ENCODE measurements at regions not wholly inside any gene's neighbourhood (a gene's known extent, or its start where the extent isn't known, plus 50 kb on each side); places are given as distances from the start of the nearest gene placed in this dataset.

DNA sequence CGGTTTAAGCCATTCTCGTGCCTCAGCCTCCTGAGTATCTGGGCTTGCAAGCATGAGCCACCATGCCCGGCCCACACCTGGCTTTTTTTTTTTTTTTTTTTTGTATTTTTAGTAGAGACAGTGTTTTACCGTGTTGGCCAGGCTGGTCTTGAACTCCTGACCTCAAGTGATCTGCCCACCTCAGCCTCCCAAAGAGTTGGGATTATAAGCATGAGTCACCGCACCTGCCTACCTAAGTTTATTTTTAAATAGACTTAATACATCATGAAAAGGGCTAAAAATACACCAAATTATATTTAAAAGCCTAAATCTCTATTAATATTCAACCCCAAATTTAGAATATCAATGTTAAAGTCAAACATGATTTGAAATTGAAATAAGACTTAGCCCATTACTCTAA is 250.8 kb upstream of the MC4R start:
- TF ChIP-seq, protein P1, sequence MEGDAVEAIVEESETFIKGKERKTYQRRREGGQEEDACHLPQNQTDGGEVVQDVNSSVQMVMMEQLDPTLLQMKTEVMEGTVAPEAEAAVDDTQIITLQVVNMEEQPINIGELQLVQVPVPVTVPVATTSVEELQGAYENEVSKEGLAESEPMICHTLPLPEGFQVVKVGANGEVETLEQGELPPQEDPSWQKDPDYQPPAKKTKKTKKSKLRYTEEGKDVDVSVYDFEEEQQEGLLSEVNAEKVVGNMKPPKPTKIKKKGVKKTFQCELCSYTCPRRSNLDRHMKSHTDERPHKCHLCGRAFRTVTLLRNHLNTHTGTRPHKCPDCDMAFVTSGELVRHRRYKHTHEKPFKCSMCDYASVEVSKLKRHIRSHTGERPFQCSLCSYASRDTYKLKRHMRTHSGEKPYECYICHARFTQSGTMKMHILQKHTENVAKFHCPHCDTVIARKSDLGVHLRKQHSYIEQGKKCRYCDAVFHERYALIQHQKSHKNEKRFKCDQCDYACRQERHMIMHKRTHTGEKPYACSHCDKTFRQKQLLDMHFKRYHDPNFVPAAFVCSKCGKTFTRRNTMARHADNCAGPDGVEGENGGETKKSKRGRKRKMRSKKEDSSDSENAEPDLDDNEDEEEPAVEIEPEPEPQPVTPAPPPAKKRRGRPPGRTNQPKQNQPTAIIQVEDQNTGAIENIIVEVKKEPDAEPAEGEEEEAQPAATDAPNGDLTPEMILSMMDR (conservative IDR thresholded peaks at IDR 0.05; ENCODE audit: low read length): no peak
- TF ChIP-seq EZH2phosphoT487 (IDR thresholded peaks at IDR 0.05; ENCODE audit: borderline replicate concordance, low read depth, low read length): no peak

All from OCI-LY7 (cell line).